Thoracic aorta (tissue), 2 donors: ENCODE measurements at regions not wholly inside any gene's neighbourhood (a gene's known extent, or its start where the extent isn't known, plus 50 kb on each side); places are given as distances from the start of the nearest gene placed in this dataset.
A peak's percentile ranks its signal among the peaks of the same experiment; 100 is the strongest.
"Not testable (repeated sequence)": the region's sequence is repeated elsewhere in the genome, so short reads cannot be mapped to it uniquely, and the experiment has no call there.

Experiments
- ATAC-seq: fragments of 150-250 bp; one replicate; pipeline ENCODE4 v1.8.0; 2017; ENCODE audit warnings: low read depth; ENCODE audit not compliant: insufficient number of reproducible peaks, low FRiP score
- DNase-seq: peaks from one replicate; pipeline ENCODE4 v3.0.0-alpha.2; 2020; ENCODE audit warnings: low spot score
- H3K27ac ChIP-seq, 2 donors: fragments of 200-600 bp; sonication (generic); 1 replicate in 1 of 2; 2 replicates in 1 of 2; pipeline ENCODE4 v1.5.1; 2016; ENCODE audit warnings: mild to moderate bottlenecking in 2 of 2, moderate library complexity in 2 of 2
- H3K27me3 ChIP-seq: fragments of 200-600 bp; sonication (generic); replicated peaks from 2 replicates; pipeline ENCODE4 v1.6.0; 2016; ENCODE audit warnings: mild to moderate bottlenecking; ENCODE audit not compliant: insufficient read depth
- H3K36me3 ChIP-seq: fragments of 200-600 bp; sonication (generic); one replicate; pipeline ENCODE4 v1.5.1; 2016
- H3K4me1 ChIP-seq, 2 donors: fragments of 200-600 bp; sonication (generic); 1 replicate in 1 of 2; 2 replicates in 1 of 2; pipeline versions ENCODE4 v1.5.1 to v1.6.0; 2016; ENCODE audit warnings: low read depth in 2 of 2, mild to moderate bottlenecking in 1 of 2; ENCODE audit not compliant: control insufficient read depth in 1 of 2
- H3K4me3 ChIP-seq: fragments of 200-600 bp; sonication (generic); 2 replicates; pipeline ENCODE4 v1.5.1; 2016; ENCODE audit warnings: mild to moderate bottlenecking
- H3K9me3 ChIP-seq: fragments of 200-600 bp; sonication (generic); 2 replicates; pipeline ENCODE4 v1.5.1; 2016

GRCh38 chr21:5154641-5154982 lies 5366.8 kb upstream of the TPTE start:
- peak; percentile 92 for ATAC-seq
- H3K9me3 ChIP-seq, DNase-seq, H3K36me3 ChIP-seq, H3K4me1 ChIP-seq, H3K27ac ChIP-seq, H3K27me3 ChIP-seq: not testable (repeated sequence)
- peak overlapping the region; percentile 47 for H3K4me3 ChIP-seq

- ATAC-seq, H3K4me3 ChIP-seq, H3K27ac ChIP-seq, H3K4me1 ChIP-seq, H3K27me3 ChIP-seq, DNase-seq, H3K9me3 ChIP-seq, H3K36me3 ChIP-seq: not testable (repeated sequence)
Measured at GRCh38 chr21:5162693-5163574, 5358.4 kb upstream of the TPTE start.

- ATAC-seq, DNase-seq, H3K9me3 ChIP-seq, H3K27me3 ChIP-seq, H3K4me3 ChIP-seq, H3K36me3 ChIP-seq, H3K4me1 ChIP-seq, H3K27ac ChIP-seq: not testable (repeated sequence)
Measured at GRCh38 chr21:5165829-5166228, 5355.6 kb upstream of the TPTE start.
